DND-41 (cell line): ENCODE measurements at regions not wholly inside any gene's neighbourhood (a gene's known extent, or its start where the extent isn't known, plus 50 kb on each side); places are given as distances from the start of the nearest gene placed in this dataset.

ENCODE experiments used
- EZH2 ChIP-seq: IDR thresholded peaks from 3 replicates; pipeline ENCODE4 v1.6.1; 2012; ENCODE audit warnings: borderline replicate concordance, low read depth, mild to moderate bottlenecking, moderate library complexity, low read length, inconsistent platforms; ENCODE audit not compliant: severe bottlenecking
- TF ChIP-seq, protein P1 (sequence below): IDR thresholded peaks from 2 replicates; pipeline ENCODE4 v1.5.1; 2012; ENCODE audit warnings: borderline replicate concordance, low read length, moderate library complexity, mild to moderate bottlenecking; ENCODE audit not compliant: poor library complexity, severe bottlenecking; ENCODE audit errors: extremely low read depth

DNA sequence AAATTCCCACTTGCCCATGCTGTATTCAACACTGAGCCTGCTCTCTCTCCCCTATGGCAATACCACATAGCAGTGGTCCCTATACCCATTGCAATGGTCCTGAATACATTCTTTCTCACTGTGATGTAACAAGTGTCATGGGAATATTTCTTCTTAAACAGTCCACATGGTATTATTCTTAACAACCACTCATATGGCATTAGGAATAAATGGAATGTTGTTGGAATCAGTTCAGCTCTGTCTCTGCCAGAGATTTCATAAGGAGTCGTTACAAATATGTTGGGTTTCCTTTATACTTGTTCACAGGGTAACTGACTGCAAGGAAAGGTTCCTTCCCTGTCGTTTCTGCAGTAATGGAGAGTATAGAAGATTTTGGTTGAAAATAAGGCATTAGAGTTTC, 128.3 kb upstream of the SPATA13 start:
- TF ChIP-seq, protein P1, sequence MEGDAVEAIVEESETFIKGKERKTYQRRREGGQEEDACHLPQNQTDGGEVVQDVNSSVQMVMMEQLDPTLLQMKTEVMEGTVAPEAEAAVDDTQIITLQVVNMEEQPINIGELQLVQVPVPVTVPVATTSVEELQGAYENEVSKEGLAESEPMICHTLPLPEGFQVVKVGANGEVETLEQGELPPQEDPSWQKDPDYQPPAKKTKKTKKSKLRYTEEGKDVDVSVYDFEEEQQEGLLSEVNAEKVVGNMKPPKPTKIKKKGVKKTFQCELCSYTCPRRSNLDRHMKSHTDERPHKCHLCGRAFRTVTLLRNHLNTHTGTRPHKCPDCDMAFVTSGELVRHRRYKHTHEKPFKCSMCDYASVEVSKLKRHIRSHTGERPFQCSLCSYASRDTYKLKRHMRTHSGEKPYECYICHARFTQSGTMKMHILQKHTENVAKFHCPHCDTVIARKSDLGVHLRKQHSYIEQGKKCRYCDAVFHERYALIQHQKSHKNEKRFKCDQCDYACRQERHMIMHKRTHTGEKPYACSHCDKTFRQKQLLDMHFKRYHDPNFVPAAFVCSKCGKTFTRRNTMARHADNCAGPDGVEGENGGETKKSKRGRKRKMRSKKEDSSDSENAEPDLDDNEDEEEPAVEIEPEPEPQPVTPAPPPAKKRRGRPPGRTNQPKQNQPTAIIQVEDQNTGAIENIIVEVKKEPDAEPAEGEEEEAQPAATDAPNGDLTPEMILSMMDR, result no peak
- TF ChIP-seq EZH2, result no peak
